ENCODE measurements at regions not wholly inside any gene's neighbourhood (a gene's known extent, or its start where the extent isn't known, plus 50 kb on each side); places are given as distances from the start of the nearest gene placed in this dataset.

DNA sequence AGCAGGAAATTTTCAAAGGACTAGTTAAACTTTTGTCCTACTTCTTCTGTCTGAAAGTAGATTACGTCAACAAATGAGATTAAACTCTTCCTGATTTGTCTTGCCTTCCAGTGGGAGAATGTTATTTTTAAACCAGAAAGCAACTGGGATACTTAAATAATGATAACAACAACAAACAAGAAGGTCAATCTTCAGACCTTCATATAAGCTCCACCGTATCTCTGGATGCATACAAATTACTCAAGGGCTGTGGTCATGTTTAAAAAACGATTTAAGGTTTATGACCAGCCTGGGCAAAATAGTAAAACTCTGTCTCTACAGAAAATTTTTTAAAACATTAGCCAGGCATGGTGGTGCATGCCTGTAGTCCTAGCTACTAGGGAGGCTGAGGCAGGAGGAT is 145.3 kb upstream of the NPHP3 start:
- no peak for DNase-seq (ENCODE audit: low read depth)
- H3K4me3 ChIP-seq (ENCODE audit: low read depth, low read length) = no peak overlapping the region
- TF ChIP-seq, protein P1, sequence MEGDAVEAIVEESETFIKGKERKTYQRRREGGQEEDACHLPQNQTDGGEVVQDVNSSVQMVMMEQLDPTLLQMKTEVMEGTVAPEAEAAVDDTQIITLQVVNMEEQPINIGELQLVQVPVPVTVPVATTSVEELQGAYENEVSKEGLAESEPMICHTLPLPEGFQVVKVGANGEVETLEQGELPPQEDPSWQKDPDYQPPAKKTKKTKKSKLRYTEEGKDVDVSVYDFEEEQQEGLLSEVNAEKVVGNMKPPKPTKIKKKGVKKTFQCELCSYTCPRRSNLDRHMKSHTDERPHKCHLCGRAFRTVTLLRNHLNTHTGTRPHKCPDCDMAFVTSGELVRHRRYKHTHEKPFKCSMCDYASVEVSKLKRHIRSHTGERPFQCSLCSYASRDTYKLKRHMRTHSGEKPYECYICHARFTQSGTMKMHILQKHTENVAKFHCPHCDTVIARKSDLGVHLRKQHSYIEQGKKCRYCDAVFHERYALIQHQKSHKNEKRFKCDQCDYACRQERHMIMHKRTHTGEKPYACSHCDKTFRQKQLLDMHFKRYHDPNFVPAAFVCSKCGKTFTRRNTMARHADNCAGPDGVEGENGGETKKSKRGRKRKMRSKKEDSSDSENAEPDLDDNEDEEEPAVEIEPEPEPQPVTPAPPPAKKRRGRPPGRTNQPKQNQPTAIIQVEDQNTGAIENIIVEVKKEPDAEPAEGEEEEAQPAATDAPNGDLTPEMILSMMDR (IDR thresholded peaks at IDR 0.05; ENCODE audit: insufficient read depth, low read depth, low read length, missing control alignments) = no peak

DNA sequence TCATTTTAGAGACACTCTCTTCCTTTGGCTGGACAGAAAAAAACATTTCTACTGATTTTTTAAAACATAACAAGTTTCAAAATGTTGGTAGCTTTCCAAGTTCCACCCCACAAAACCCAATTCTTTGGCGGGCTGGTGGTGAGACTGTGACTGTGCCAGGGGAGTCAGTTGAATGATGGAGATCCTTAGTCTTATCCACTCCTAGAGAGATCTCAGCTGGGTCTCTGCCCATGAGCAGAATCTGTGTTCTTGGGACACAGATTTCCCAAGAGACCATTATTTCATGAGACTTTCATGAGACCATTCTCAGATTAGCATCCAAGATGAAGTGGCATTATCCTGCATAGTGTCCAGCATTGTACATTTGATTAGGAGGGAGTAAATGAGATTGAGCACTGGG is 135.1 kb upstream of the NPHP3 start:
- H3K4me3 ChIP-seq (ENCODE audit: low read depth, low read length) = no peak overlapping the region
- TF ChIP-seq, protein P1 (IDR thresholded peaks at IDR 0.05; ENCODE audit: insufficient read depth, low read depth, low read length, missing control alignments) = no peak
- DNase-seq (ENCODE audit: low read depth) = no peak

DNA sequence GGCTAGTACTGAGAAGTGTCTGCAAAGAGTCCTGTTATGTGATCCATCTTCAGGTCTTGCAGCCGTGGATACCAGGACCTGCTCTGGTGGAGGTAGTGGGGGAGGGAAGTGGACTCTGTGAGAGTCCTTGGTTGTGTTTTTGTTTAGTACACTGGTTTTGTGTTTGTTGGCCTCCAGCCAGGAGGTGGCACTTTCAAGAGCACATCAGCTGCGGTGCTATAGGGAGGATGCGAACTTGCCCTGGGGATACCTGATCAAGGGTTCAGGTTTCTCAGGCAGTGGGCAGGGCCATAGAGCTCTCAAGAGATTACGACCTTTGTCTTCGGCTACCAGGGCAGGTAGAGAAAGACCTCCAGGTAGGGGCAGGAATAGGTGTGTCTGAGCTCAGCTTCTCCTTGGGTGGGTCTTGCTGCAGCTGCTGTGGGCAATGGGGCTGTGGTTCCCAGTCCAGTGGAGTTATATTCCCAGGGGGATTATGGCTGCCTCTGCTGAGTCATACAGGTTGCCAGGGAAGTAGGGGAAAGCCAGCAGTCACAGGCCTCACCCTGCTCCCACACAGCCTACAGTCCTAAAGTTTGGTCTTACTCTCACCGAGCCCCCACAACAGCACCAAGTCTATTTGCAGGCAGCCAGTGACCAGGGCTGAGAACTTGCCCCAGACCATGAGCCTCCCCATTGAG is 132.8 kb upstream of the NPHP3 start:
- no peak overlapping the region for H3K4me3 ChIP-seq (ENCODE audit: low read depth, low read length)
- DNase-seq (ENCODE audit: low read depth) = no peak

DNA sequence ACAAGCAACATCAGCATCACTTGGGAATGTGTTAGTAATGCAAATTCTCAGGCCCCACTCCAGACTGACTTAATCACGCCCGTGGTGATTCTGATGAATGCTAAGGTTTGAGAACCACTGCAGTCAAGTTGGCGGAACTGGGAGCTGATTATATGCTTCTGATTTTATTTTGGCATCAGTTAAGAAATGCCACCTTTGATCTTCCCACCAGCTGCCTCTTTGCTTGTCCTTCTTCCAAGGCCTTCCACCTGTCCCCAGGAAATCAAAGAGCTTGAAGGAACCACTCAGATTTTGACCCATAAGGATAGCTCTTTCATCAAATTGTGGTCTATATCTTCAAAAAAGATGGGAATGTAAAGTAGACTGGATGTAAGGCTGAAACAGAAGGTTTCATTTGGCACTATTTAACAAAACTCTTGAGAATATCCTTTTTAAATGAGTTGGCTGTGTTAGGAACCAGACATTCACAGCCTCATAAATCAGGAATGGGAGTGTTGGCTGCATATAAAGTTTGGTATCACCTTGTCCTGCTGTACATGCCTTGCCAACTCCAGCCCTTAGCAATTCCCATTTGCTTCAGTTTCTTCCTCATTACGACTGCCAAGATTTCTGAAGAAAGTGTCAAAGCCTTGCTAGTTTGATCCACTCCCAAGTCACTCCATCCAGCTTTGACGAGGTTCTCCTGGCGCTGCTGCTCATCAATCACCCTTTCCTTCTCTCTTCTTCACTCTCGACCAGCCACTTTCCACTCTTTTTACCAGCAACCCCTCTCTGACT is 125.8 kb upstream of the NPHP3 start:
- TF ChIP-seq, protein P1 (IDR thresholded peaks at IDR 0.05; ENCODE audit: insufficient read depth, low read depth, low read length, missing control alignments) = no peak
- DNase-seq (ENCODE audit: low read depth) = no peak
- no peak overlapping the region for H3K4me3 ChIP-seq (ENCODE audit: low read depth, low read length)

More for the DNA sequence above, 132.8 kb upstream of the NPHP3 start:
- TF ChIP-seq, protein P1 (IDR thresholded peaks at IDR 0.05; ENCODE audit: insufficient read depth, low read depth, low read length, missing control alignments) = no peak

DNA sequence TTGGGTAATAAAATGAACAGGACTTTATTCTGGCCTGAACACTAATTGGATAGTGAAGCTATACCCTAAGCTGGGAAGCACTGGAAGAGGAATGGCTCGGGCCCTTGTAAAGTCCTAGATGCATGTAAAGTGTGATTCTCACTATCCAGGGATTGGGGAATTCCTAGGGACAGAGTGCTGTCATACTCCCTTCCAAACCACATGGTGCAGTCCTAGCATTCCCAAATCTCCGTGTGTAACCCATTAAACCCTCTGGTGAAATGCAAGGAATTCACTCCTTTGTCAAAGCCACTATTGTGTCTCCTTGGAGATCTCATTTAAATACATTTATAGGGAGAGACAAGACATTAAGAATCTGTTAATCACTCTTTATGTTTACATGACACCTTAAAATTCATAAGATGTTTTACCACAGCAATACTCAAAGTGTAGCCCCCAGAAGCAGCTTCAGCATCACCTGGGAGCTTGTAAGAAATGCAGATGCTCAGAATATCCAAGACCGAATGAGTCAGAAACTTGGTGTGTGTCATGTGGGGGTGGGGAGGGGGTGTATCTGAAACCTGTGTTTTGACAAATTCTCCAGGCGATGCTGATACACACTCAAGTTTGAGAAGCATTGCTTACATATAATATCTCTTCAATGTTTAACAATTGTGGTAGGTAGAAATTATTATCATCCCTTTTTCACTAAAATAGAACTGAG is 121.8 kb upstream of the NPHP3 start:
- TF ChIP-seq, protein P1 (IDR thresholded peaks at IDR 0.05; ENCODE audit: insufficient read depth, low read depth, low read length, missing control alignments) = no peak
- H3K4me3 ChIP-seq (ENCODE audit: low read depth, low read length) = no peak overlapping the region
- no peak for DNase-seq (ENCODE audit: low read depth)

DNA sequence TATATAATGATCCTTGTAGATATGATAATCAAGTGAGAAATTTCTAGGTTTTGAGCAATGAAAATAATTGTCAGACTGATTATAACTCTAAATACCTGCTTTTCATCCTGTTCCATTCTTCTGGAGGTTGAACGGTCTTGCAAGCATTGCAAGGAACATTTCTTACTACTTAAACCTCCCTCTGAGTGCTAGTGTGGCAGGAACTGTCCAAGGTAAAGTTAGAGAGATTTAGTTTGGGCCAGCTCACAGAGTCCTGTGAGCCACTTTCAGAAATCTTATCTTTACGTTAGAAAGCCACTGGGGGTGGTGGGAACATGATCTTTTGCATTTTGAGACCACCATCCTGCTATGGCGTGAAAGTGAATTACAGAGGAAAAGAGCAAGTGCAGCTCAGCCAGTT is 121.1 kb upstream of the NPHP3 start:
- DNase-seq (ENCODE audit: low read depth) = no peak
- H3K4me3 ChIP-seq (ENCODE audit: low read depth, low read length) = no peak overlapping the region
- TF ChIP-seq, protein P1 (IDR thresholded peaks at IDR 0.05; ENCODE audit: insufficient read depth, low read depth, low read length, missing control alignments) = no peak
